ENCODE measurements at regions not wholly inside any gene's neighbourhood (a gene's known extent, or its start where the extent isn't known, plus 50 kb on each side); places are given as distances from the start of the nearest gene placed in this dataset.

DNA sequence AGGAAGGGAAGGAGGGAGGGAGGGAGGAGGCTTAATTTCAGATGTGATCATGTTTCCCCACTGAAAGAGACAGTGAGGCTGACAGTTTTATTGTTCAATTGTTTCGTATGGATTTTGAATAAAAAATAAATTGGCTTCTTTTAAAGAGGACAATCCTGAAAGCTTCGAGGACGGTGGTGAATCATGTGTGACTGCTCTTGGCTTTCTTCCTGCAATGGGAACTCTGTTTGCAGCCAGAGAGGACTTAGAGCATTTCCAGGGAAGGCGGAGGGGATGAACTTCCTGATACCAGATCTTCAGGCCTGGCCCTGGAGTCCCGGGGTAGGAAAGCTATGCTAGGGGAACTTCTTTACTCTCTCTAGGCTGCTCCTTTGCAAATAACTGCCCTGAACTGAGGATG lies 72.8 kb upstream of the C16orf82 start:
- H3K27ac ChIP-seq (ENCODE audit: low read depth), result no peak overlapping the region
- WGBS, result 9% methylated on average over 5 of the region's 5 CpGs

DNA sequence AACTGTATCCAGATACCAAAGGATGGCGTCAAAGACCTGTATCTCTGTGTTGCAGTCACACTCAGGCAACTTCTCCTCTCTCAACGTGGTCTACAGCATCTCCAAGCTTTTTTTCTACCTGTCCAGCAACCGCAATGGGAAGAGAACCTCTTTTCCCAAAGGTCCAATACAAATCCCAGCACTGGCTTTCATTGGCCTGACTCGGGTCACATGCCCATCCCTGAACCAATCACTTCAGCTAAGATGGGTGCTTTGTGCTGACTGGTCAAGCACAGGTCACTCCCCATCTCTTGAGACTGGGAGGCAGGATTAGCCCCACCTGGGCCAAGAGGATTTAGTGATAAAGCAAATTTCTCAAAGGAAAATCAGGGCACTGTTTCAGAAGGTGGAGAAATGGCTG lies 71.2 kb upstream of the C16orf82 start:
- Histone ChIP-seq H3K4me3 (ENCODE audit: low read depth, low read length) (no peak overlapping the region), H3K36me3 (ENCODE audit: insufficient read depth) (no peaks in the 10 kb centered on the region), H3K27ac (ENCODE audit: low read depth) (no peak overlapping the region), H3K4me1 (ENCODE audit: insufficient read depth) (no peaks in the 10 kb centered on the region)
- WGBS, result 87% methylated on average over 4 of the region's 4 CpGs
- no peak for DNase-seq (ENCODE audit: extremely low spot score)

More for the DNA sequence above, 72.8 kb upstream of the C16orf82 start:
- Histone ChIP-seq H3K4me1 (ENCODE audit: insufficient read depth) (no peaks in the 10 kb centered on the region), H3K36me3 (ENCODE audit: insufficient read depth) (no peaks in the 10 kb centered on the region), H3K4me3 (ENCODE audit: low read depth, low read length) (no peak overlapping the region)
- peak; percentile 20 for DNase-seq (ENCODE audit: extremely low spot score)

DNA sequence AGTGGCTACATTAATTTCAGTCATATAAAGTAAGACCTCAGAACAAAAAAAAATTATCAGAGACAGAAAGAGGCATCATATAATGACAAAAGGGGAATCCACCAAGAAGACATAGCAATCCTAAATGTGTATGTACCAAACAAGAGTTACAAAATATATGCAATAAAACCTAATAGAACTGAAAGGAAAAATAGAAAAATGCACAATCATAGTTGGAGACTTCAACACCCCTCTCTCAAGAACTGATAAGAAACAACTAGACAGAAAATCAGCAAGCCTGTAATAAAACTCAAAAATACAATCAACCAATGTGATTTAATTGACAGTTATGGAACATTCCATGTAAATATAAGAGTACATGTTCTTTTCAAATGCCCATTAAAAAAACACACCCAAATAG lies 61.3 kb upstream of the C16orf82 start:
- Histone ChIP-seq H3K4me1 (ENCODE audit: insufficient read depth) (no peaks in the 10 kb centered on the region), H3K27ac (ENCODE audit: low read depth) (no peak overlapping the region), H3K36me3 (ENCODE audit: insufficient read depth) (no peaks in the 10 kb centered on the region), H3K4me3 (ENCODE audit: low read depth, low read length) (no peak overlapping the region)
- DNase-seq (ENCODE audit: extremely low spot score), result no peak
